NB4 (cell line): ENCODE measurements at regions not wholly inside any gene's neighbourhood (a gene's known extent, or its start where the extent isn't known, plus 50 kb on each side); places are given as distances from the start of the nearest gene placed in this dataset.

ENCODE experiments used
- CTCF ChIP-seq: IDR thresholded peaks from one replicate; pipeline ENCODE4 v1.5.1; 2012; ENCODE audit warnings: low read depth, low read length
- POLR2A ChIP-seq: IDR thresholded peaks from 2 replicates; pipeline ENCODE4 v1.6.1; 2011; ENCODE audit warnings: mild to moderate bottlenecking; ENCODE audit not compliant: insufficient read length; ENCODE audit errors: extremely low read depth

GRCh38 chr14:66120402-66120801 lies 365.8 kb upstream of the CCDC196 start:
- TF ChIP-seq CTCF (no peak), POLR2A (no peak)
